CD4-positive, alpha-beta T cell treated with Interleukin-4 for 1 hour (primary cell): ENCODE measurements at regions not wholly inside any gene's neighbourhood (a gene's known extent, or its start where the extent isn't known, plus 50 kb on each side); places are given as distances from the start of the nearest gene placed in this dataset.
A peak's percentile ranks its signal among the peaks of the same experiment; 100 is the strongest.

ENCODE experiments used
- DNase-seq, 2 donors: peaks; one replicate each; pipeline ENCODE4 v3.0.0-alpha.2; 2020 to 2022

DNA sequence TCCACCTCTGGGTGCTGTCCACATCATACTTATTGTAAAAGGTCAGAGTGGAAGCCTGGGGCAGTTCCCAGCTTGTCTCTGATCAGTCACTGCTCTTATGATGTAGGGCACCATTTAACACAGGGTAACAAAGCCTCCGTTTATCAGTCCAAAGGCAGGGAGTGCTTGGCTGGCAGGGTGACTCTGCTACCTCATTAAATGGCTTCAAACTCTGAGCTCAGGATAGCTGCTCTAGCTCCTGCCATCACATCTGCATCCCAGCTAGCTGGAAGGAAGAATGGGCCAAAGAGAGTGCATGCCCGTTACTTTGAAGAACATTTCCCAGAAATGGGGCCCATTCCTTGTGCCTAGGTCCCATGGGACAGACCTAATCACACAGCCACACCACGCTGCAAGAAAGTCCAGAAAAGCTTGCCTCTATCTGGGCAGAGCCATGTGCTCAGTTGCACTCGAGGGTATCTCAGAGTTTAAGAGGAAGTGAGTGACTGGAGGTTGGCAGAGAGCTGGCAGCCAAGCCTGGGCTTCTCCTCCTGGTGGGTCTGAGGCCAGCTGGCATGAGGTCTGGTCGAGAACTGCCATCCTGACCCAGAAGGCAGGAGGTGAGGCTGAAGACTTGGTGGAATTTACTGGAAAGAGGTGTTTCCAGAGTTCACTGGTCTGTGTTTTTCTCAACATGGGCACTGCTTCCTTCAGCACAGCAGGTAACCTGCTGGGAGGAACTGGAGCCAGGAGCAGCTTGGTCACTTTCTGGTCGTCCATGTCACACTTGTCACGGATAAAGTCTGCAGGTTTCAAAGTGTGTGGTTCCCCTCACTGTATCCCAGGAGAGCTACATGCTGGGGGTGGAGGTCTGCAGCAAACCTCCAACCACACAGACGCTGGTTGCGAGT is 935.7 kb downstream of the BRD1 start:
- no peak for DNase-seq

DNA sequence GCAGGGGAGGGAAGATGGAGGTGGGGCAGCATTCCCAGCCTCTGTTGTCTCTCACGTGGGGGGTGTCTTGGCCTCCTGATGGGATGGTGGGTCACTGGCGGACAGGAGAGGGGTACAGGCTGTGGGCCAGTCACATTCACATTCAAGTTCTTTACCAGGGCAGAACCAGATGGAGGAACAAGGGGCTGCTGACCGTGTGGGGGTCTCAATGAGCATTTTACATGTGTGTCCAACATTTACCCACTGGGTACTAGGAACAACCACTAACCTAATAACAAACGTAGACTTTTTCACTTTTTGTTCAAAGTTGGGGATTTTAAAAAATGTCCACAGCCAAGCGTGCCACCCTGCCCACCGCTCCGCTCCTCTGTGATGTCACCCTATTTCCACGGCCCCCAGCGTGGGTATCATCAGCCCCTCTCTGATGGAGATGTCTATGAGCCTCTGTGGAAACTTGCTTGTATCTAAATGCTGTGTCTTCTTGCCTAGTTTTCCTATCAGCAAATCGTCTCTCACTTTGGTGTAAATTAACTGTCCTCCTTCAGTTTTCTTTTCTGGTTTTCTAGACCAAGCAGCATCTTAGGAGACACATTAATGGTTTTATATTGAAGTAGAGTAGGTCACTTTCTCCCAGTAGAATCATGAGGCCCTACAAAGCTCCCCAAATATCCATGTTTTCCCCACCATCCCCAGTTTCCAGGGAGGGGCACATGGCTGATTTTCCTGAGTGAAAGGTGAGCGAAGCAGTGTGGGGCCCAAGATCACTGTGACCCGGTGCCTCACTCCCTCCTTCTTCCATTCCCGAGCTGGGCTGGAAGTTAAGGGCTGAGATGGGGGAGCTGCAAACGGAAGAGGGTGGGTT is 936.7 kb downstream of the BRD1 start:
- no peak for DNase-seq

DNA sequence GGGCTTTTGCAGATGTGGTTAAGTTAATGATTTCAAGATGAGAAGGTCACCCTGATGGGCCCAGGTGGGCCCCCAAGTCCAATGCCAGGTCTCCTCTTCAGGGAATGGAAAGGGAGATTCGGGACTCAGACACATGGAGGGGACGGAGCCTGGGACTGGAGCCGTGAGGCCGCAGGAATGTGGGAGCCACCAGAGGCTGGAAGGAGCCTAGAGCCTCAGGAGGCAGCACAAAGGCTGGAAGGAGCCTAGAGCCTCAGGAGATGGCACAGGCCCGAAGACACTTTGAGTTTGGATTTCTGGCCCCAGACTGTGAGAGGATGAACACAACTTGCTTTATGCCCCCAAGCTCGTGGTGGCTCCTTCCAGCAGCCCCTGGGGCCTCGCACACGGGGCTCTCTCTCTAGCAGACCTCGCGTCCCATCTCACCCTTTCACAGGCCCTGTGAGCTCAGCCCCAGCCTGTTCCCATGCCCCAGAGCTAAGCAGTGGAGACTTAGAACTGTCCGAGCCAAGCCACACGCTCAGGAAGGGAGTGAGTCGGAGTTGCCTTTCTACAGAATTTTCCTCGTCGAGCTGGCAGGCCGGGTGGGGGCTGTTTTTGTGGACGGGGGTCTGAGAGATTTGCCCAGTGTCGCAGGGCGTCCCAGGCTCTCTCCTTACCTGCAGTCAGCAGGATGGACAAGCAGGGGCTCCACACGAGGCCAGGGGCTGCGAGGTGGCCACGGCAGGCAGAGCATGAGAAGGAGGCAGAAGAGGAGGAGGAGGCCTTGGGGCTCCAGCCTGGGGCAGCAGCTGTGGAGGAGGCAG is 937.6 kb downstream of the BRD1 start:
- DNase-seq = no peak

DNA sequence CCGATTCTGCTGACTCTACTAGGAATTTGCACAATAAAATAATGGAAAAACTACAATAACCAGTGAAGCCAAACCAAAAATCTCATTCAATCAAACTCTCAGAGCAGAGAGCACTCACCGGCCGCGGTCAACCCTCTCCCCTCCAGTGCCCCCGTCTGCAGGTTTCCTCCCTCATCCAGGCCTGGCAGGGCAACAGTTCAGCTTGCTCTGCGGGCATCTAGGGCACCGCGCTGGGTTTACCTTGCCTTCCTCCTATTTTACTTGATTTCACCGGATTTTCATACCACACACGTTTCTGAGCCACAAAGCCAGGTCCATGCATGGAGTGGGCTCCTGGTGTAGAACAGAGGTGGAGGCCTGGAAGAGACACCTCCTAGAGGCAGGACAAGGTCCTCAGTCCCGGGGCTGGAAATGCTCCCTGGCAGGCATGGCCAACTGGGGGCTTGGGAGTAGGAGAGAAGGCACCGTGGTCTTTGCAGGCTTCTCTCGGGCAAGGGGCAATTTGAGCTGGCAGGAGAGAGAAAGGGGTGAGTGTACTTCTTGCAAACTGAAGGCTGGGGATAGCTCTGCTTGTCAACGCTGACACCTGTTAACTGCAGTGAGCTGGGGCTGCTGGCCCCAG is 938.4 kb downstream of the BRD1 start:
- DNase-seq = no peak

DNA sequence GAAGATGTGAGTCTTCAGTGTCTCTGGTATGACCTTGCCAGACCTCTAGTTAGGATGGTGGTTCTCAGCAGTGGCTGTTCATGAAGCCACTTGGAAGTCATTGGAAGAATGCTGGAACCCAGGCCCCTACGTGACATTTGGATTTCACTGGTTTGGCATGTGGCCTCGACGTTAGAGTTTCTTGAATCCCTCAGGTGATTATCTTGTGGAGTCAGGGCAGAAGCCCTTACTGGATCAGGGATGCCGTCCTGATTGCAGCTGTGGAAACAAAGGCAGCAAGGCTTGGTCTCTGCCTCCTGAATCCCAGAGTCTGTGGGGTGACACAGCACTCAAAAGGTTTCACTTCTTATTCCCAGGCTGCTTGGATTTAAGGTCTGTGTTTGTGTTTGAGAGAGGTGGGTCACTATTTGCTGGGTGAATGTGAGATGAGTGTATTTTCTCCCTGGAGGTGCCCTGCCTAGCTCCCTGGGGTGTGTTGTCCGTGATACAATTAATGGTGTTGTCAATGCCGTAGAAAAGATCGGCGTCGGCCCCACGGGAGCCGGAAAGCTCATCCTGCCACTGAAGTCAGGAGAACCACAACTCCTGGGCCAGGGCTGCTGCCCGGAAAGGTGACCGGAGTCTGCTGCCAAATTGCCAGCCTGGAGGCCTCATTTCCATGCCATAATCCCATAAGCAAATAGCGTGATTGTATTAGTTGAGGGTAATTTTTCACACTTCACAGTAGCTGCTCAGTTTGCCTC is 939.0 kb downstream of the BRD1 start:
- DNase-seq = peak in 1 of 2 donors; percentile 3

DNA sequence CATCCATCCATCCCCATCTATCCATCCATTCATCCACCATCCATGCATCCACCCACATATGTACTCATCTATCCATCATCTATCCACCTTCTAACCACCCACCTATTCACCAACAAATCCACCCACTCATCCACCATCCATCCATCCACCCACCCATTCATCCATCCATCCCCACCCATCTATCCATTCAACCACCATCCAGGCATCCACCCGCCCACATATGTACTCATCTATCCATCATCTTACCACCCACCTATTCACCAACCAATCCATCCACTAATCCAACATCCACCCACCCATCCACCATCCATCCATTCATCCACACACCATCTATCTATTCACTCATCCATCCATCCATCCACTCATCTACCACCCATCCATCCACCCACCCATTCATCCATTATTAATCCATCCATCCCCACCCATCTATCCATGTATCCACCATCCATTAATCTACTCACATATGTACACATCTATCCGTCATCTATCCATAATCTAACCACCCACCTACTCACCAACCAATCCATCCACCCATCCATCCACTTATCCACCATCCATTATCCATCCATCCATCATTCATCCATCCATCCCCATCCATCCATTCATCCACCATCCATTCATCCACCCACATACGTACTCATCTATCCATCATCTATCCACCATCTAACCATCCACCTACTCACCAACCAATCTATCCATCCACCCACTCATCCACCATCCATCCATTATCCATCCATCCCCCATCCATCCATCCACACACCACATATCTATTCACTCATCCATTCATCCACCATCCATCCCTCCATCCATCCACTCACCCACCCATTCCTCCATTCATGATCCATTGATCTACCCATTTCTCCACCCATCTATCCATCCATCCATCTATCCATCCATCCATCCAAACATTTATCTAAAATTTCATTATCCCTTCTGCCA is 940.0 kb downstream of the BRD1 start:
- no peak for DNase-seq

DNA sequence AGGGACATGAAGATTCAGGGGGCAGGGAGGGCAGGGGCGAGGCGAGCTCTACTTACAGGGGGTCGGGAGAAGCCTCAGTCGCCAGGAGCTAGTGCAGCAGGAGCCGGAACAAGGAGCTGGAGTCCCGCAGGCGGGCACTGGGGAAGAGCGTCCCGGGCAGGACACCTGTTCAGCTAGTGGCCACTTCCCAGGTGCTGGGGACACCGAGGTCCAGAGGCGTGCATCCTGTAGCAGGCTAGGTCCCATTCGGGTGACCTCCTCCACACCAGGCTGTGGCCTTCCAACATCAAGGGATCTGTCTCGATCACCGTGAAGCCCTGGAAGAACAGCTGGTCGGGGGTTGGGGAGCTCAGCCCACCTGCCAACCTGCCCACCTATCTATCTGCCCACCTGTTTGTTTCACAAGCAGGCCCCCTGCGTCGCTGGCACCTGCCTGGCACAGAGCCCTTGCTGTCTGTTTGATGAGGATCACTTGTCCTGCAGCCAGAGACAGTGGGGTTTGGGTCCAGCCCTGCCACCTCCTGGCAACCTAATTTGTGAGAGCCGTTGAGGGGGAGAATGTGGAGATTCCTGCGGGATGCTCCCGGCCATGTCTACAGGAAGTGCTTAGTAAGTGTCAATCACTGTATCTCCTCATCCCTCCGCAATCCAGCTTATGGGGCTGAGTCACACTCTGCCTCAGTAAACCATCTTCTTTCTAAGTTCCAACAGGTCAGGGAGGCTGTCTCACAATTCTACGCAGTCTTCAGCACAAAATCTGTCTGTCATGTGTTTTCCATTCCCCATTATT is 940.9 kb downstream of the BRD1 start:
- DNase-seq = peak in 1 of 2 donors; percentile 5

DNA sequence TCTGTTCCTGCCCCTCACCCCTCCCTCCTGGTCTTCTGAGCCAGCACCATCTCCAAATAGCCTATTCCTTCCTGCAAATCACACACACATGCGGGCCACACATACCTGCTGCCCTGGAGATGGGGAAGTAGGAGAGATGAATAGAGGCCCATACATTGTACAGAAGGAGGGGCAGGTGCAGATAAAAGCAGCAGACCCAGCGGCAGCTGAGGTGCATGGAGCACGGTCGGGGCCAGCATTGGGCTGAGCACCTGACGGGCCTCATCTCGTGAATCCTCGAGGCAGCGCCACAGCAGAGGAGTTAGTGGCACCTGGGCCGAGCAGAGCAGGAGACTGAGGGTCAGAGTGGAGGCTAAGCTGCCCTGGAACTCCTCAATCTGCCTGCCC is 941.8 kb downstream of the BRD1 start:
- no peak for DNase-seq

DNA sequence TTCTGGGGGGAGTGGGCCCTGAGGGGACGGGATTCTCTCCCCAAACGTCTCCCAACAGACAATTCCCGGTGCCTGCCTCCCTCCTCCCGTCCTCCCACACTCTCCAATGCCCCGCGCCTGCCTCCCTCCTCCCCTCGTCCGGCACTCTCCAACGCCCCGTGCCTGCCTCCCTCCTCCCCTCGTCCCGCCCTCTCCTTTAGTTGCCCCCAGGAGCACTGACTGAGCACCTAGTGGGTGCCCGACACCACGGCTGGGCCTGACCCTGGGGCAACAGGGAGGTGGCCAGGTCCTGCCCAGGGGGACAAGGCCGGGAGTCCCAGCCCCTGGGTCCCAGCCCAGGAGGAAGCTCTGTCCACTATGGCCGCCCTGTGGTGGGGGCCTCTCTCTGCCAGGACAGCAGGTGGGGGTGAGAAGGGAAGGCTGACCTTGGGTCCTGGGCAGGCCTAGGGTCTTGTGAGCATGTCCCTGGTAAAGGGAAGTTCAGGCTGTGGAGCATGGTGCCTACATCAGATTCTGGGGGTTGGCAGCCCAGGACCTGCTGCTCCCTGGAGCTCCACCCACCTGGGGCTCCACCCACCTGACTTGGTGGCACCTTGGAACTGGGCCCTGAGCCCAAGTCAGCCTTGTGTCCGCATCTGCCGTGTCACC is 942.3 kb downstream of the BRD1 start:
- peak in 1 of 2 donors; percentile 5 for DNase-seq

DNA sequence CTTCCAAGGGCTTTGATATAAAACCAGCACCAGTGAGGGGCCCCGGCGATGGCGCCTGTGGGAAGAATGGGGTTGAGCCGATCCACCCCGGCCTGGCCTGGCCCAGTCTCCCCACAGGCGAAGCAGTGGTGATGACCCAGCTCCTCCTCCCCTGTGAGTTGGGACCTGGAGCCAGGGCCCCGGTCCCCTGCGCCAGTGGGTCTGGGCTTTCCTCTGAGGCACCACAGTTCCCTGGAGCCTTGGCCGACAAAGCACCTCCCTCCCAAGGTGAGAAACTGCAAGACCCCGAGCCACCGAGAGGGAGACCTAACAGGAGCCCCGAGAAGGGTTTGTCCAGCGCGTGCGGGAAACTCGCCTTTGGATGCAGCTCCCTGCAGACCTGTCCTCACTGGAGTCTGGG is 942.9 kb downstream of the BRD1 start:
- peak in 1 of 2 donors; percentile 10 for DNase-seq

DNA sequence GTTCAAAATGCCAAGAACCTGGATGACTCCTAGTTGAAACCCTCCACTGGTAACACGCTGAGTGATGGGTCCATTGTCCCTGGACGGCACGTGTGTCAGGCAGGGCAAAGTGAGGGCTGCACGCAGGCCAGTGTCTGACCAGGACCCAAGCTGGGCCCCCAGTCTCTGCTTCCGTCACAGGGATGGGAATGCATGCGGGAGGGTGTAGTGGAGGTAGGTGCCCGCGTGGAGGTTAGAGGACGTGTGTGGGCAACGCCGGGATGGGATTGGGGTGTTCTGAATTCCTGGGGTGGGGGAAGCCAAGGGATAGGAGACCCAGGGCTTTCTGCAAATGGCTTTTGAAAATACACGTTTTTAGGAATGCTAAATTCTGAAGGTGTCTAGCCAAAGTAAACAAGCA is 943.3 kb downstream of the BRD1 start:
- no peak for DNase-seq

DNA sequence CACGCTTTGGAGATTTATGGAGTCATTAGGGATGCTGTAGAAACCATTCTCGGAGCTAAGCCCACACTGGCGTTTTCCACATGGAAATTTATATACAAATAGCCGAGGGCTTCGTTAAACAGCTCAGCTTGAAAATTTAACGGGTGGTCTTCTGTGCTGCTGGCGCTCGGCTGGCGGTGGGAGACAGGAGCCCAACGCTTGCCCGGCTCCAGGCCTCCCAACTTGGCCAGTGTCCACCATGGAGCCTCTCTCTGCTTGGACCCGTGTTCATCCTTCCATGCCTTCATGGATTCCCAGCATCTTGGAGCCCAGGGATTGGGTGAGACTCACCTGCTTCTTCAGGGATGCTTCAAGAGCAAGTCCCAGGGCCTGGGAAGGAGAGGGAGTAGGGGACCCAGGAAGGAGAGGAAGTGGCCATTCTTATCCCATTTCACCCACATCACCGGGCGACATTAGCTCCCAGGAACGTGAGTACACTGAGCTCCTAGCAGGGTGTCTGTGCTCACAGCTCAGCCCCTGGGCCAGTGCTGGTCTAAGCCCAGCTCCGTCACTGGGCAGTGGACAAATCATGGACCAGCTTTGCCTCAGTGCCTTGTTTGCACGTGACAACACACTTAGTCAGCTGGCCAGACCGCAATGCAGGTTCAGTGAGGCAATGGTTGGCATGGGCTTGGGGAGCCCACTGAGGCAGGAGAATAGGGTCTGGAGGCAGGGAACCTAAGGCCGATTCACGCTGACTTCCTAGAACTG is 944.3 kb downstream of the BRD1 start:
- no peak for DNase-seq

DNA sequence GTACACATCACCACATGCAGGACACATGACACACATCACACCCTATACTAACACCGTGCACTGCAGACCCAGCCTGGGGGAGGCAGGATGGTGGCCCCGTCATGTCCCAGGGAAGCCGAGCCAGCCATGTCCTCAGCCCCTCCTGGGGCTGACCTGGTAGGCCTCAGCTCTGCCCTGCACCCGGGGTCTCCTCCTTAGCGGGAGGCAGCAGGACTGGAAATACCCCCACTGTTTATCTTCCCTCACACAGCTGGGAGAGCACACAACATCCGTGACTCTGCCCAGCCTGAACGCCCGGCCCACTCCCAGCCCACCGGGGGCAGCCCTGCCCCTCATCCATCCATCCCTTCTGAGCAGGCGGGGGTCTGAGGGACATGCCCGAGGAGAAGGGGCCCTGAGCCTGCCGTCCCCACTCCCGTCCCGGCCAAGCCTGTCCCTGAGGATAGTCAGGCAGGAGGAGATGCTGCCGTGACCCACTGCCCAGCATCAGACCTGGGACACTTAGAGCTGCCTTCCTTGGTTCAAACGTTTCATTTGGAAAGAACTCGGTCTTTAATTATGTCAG is 945.0 kb downstream of the BRD1 start:
- DNase-seq = no peak

DNA sequence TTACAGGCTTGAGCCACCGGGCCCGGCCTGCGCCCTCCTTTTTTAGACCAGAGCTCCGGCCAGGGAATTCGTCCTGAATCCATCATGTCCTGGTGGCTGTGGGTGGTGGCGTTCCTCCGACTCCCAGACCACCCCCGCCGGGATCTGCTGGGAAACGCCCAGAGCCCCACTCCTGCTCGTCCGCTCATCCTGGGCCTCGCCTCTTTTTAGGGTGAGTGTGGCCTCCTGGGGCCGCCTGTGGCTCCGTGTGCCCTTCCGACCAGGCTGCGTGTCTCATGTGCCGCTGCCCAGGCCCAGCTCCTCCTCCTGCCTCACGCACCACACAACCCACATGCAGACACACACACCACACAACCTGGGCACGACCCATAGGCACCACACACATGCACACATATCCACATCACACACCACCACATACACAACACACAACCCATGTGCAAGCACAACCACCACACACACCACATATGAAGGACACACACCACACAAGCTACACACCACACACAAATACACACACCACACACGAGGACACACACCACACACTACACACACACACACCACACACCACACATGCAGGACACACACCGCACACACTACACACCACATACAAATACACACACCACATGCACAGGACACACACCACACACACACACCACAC is 946.2 kb downstream of the BRD1 start:
- no peak for DNase-seq

DNA sequence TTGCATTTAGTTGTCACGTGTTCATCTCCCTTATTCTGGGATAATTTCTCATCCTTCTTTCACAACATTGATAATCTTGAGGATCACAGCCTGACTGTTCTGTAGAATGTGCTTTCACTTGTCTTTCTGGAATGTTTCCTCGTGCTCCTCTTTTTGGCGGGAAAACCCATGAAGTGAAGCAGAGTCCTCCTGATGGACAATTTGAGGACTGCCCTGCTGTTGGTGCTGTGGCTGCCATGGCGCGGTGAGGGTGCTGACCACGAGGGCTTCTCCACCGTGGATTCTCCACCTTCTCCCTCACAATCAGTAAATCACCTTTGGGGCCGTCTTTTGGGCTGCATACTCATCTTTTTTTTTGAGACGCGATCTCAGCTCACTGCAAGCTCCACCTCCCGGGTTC is 946.9 kb downstream of the BRD1 start:
- DNase-seq = no peak

DNA sequence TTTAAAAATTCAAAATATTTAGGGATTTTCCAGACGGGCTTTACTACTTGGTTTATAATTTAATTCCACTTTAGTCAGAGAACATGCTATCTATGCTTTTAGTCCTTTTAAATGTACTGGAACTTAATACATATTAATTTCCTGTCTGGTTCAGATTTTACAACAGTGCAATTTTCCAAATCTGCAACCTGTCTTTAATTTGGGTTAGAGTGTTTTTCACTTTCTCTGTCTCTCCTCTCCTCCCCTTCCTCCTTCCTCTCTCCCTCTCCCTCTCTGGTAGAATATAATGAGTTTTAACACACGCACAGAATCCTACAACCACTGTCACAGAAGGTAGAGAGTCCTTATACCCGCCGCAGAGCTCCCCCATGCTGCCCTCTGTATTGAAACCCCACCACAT is 950.7 kb downstream of the BRD1 start:
- DNase-seq = no peak

DNA sequence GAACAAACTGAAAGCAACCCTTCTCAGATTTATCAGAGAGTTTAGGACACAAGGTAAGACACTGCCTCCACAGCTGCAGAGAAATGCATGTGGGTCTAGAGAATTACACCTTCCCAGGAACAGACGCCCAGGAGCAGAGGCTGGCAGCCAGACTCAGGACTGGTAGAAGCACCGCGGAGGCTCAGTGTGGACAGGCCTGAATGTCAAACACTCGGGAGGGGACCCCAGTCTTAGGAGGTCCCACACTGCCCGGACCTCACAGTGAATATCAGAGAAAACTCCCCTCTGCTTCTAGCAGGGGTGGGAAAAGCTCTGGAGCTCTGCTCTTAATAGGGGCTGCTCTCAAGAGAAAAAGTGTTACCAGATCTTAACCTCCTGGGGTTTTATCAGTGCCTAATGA is 952.7 kb downstream of the BRD1 start:
- DNase-seq = no peak

DNA sequence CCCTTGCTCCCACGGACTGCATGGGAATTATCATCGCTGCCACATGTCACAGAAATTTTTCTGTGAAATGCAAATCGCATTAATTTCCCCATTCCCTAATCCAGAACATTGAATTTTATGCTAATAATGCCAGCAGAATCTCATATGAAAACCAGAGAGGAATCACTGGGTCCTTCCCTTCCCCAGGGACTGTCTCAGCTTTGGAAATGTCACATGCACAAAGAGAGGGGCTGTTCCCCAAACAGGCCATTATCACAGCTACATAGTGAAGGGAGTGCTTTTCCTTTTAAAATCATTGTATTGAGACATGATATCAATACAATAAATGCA is 954.5 kb downstream of the BRD1 start:
- DNase-seq = no peak
